ENCODE measurements at regions not wholly inside any gene's neighbourhood (a gene's known extent, or its start where the extent isn't known, plus 50 kb on each side); places are given as distances from the start of the nearest gene placed in this dataset.

DNA sequence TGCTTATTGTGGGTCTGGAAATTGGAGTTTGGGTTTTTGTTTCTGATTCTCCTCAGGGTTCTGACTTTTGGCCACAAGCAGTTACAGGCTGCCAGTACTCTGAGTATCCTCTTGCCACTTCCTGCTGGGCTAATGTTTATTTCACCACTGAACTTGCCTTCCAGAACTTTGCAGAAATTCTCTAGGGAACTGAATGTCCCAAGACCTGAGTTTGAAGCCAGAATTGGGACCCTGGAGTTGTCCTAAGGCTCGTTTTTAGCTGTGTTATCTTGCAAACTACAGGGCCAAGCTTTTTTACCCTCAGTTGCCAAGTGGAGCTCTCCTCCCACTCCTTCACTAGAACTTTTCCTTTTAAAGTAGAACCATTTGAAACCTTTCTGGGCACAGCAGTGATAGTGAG is 89.9 kb downstream of the FAT3 start:
- TF ChIP-seq, protein P1, sequence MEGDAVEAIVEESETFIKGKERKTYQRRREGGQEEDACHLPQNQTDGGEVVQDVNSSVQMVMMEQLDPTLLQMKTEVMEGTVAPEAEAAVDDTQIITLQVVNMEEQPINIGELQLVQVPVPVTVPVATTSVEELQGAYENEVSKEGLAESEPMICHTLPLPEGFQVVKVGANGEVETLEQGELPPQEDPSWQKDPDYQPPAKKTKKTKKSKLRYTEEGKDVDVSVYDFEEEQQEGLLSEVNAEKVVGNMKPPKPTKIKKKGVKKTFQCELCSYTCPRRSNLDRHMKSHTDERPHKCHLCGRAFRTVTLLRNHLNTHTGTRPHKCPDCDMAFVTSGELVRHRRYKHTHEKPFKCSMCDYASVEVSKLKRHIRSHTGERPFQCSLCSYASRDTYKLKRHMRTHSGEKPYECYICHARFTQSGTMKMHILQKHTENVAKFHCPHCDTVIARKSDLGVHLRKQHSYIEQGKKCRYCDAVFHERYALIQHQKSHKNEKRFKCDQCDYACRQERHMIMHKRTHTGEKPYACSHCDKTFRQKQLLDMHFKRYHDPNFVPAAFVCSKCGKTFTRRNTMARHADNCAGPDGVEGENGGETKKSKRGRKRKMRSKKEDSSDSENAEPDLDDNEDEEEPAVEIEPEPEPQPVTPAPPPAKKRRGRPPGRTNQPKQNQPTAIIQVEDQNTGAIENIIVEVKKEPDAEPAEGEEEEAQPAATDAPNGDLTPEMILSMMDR (IDR thresholded peaks at IDR 0.05): no peak
- no peak for TF ChIP-seq POLR2A (IDR thresholded peaks at IDR 0.05)

Data from Peyer's patch (tissue), 4 donors.